ENCODE measurements at regions not wholly inside any gene's neighbourhood (a gene's known extent, or its start where the extent isn't known, plus 50 kb on each side); places are given as distances from the start of the nearest gene placed in this dataset.

GRCh38 chr13:82565201-82565600 is 1317.1 kb downstream of the SLITRK1 start:
- Histone ChIP-seq H3K4me1 (ENCODE audit: control insufficient read depth, insufficient read depth, low read length) (no peaks in the 10 kb centered on the region), H3K27me3 (replicated peaks in 1 of 2; ENCODE audit: control insufficient read depth in 2 of 2, insufficient read depth in 2 of 2, low read length in 1 of 2) (no peaks in the 10 kb centered on the region; a peak in 1 of 4 replicates), H3K36me3 (ENCODE audit: control insufficient read depth in 2 of 2, insufficient read depth in 2 of 2, low read length in 1 of 2) (no peaks in the 10 kb centered on the region), H3K9me3 (replicated peaks; ENCODE audit: control insufficient read depth, insufficient read depth, low read length) (no peaks in the 10 kb centered on the region), H3K9ac (ENCODE audit: control insufficient read depth, insufficient read depth, low read length) (no peak overlapping the region), H3K79me2 (ENCODE audit: control insufficient read depth, insufficient read depth, low read length) (no peaks in the 10 kb centered on the region), H4K20me1 (ENCODE audit: control insufficient read depth, insufficient read depth) (no peaks in the 10 kb centered on the region), H3K4me3 (no peak overlapping the region), H3K4me2 (ENCODE audit: control insufficient read depth, insufficient read depth) (no peak overlapping the region), H3K27ac (ENCODE audit: control insufficient read depth, insufficient read depth) (no peak overlapping the region), H2AFZ (ENCODE audit: control insufficient read depth, low read depth, low read length) (no peak overlapping the region)
- 27% methylated on average over 7 of the region's 7 CpGs for WGBS (ENCODE audit: insufficient coverage, insufficient replicate concordance, low lambda C conversion rate, missing lambda C conversion rate)
- in situ Hi-C loops (cut with MboI) (no loop called here), intact Hi-C loops (cut with micrococcal nuclease; ENCODE audit: unreplicated experiment) (no loop called here)
- ATAC-seq (no peak), FAIRE-seq (no peak), DNase-seq (ENCODE audit: low read depth, low spot score) (no peak)
- RAD21 ChIA-PET (ENCODE audit: unreplicated experiment): no interaction called here
- no TSS peak for BruUV-seq (replicated peaks)
- POLR2A ChIA-PET: no interaction called here
- SMC1A ChIA-PET (ENCODE audit: uncharacterized antibody, unreplicated experiment): no interaction called here
- CTCF ChIA-PET: no interaction called here
- TF ChIP-seq PBX3 (IDR thresholded peaks at IDR 0.05; ENCODE audit: insufficient replicate concordance, low read depth, low read length): no peak
- no peak for TF ChIP-seq RB1 (IDR thresholded peaks at IDR 0.05; ENCODE audit: borderline replicate concordance)
- TF ChIP-seq CEBPZ (IDR thresholded peaks at IDR 0.05; ENCODE audit: low read depth, low read length): no peak
- no peak for TF ChIP-seq BCLAF1 (IDR thresholded peaks at IDR 0.05)
- TF ChIP-seq STAT1 (conservative IDR thresholded peaks at IDR 0.05): no peak
- no peak for TF ChIP-seq HDAC2 (IDR thresholded peaks at IDR 0.05)
- no peak for TF ChIP-seq ELK1 (IDR thresholded peaks at IDR 0.05; ENCODE audit: low read depth, low read length)
- no peak for TF ChIP-seq NFYA (IDR thresholded peaks at IDR 0.05; ENCODE audit: borderline replicate concordance, low read depth, low read length)
- TF ChIP-seq NR2F1 (conservative IDR thresholded peaks at IDR 0.05): no peak
- no peak for TF ChIP-seq CBX3 (IDR thresholded peaks at IDR 0.05; ENCODE audit: borderline replicate concordance, low read depth)
- no peak for TF ChIP-seq IRF4 (IDR thresholded peaks at IDR 0.05; ENCODE audit: low read depth, low read length)
- TF ChIP-seq POU2F2 (IDR thresholded peaks at IDR 0.05; ENCODE audit: borderline replicate concordance, low read depth, low read length): no peak
- no peak for TF ChIP-seq PRDM15 (CRISPR knock-in tag; IDR thresholded peaks at IDR 0.05)

Data from GM12878 (cell line).